ENCODE measurements at regions not wholly inside any gene's neighbourhood (a gene's known extent, or its start where the extent isn't known, plus 50 kb on each side); places are given as distances from the start of the nearest gene placed in this dataset.

DNA sequence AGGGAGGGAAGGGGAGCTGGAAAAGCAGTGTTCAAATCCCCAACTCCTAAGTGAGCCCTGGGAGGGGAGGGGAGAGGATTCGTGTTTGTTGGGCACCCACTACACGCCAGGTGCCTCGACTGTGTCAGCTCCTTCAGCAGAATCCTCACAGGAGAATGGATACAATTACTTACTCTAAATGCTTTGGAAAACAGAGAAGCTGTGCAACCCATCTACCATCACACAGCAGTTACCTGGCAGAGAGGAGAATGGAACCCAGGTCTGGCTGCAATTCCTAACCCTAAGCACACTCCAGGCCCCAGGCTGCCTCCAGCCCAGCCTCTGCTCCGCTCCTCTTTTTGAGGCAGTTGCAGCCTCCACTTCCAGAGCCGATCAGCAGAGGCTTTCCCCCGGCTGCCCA lies 86.4 kb upstream of the PTPN1 start:
- no peak overlapping the region for H3K27ac ChIP-seq
- TF ChIP-seq, protein P1, sequence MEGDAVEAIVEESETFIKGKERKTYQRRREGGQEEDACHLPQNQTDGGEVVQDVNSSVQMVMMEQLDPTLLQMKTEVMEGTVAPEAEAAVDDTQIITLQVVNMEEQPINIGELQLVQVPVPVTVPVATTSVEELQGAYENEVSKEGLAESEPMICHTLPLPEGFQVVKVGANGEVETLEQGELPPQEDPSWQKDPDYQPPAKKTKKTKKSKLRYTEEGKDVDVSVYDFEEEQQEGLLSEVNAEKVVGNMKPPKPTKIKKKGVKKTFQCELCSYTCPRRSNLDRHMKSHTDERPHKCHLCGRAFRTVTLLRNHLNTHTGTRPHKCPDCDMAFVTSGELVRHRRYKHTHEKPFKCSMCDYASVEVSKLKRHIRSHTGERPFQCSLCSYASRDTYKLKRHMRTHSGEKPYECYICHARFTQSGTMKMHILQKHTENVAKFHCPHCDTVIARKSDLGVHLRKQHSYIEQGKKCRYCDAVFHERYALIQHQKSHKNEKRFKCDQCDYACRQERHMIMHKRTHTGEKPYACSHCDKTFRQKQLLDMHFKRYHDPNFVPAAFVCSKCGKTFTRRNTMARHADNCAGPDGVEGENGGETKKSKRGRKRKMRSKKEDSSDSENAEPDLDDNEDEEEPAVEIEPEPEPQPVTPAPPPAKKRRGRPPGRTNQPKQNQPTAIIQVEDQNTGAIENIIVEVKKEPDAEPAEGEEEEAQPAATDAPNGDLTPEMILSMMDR (conservative IDR thresholded peaks at IDR 0.05): no peak
- TF ChIP-seq ZFX (IDR thresholded peaks at IDR 0.05): no peak

DNA sequence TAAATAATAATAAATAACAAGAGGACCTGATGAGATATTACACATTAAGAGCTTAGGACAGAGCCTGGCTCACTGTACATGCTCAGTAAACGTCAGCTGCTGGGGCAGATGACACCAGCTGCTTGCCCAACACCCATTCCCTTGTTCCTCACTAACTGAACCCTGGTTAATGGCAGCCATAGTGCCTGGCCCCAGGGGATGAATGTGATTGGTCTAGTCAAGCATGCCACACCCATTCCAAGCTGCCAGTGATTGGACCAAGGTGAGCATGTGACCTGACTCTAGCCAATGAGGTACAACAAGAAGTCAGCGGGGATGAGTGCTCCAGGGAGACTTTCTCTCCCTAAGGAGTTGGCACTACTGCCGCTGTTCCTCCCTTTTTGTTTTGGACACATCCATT lies 85.1 kb upstream of the PTPN1 start:
- TF ChIP-seq ZFX (IDR thresholded peaks at IDR 0.05): no peak
- TF ChIP-seq, protein P1 (conservative IDR thresholded peaks at IDR 0.05): no peak
- H3K27ac ChIP-seq: no peak overlapping the region

DNA sequence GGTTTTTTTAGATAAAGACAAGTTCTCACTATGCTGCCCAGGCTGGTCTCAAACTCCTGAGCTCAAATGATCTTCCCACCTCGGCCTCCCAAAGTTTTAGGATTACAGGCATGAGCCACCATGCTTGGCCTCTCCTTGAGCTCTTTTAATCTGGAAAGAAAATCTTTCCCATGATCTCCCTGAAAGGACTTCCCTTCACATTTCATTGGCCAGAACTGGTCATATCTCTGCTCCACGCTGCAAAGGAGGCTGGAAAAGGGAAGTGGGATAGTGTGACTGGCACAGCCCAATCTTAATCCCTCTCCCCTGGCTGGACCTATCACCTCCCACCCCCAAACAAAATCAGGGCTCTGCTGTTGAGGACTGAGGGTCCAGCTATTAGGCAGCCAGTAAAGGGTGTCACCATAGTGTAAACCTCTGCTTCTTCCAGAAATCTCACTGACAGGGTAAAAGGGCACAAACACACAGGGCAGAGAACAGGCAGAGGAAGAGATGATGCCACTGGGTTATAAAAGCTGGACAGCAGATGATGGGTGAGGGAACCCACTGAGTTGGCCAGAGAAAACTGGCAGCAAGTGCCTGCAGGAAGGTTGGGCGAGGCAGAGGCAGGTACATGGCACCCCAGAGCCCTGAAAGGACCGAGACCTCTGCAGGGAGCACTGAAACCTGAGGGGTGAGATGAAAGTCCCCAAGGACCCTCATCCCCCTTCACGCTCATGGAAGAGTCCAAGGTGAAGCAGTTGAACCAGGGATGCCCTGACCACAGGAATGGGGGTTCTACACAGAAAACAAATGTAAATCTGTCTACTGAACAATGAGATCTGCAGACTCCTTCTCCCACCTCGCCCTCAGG lies 83.1 kb upstream of the PTPN1 start:
- H3K27ac ChIP-seq: peak overlapping the region; percentile 9; the same call in 1 of the 2 replicates
- TF ChIP-seq ZFX (IDR thresholded peaks at IDR 0.05): no peak
- TF ChIP-seq, protein P1 (conservative IDR thresholded peaks at IDR 0.05): no peak

DNA sequence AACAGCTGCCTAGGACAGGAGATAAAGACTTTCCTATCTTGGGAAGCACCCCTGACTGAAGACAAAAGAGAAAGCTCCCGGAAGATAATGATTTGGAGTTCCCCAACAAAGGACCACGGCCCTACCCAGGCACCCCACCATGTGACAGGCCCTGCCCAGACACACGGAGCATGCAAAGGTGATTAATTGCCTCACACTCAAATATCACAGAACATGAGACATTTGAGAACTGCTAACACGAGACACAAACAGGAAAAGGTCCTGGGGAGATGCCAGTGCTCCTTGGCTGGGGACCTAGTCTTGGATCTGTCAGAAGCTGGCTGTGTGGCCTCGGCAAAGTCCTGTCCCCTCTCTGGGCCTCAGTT lies 82.5 kb upstream of the PTPN1 start:
- H3K27ac ChIP-seq: peak overlapping the region; percentile 9; the same call in 1 of the 2 replicates
- no peak for TF ChIP-seq ZFX (IDR thresholded peaks at IDR 0.05)
- TF ChIP-seq, protein P1 (conservative IDR thresholded peaks at IDR 0.05): no peak

DNA sequence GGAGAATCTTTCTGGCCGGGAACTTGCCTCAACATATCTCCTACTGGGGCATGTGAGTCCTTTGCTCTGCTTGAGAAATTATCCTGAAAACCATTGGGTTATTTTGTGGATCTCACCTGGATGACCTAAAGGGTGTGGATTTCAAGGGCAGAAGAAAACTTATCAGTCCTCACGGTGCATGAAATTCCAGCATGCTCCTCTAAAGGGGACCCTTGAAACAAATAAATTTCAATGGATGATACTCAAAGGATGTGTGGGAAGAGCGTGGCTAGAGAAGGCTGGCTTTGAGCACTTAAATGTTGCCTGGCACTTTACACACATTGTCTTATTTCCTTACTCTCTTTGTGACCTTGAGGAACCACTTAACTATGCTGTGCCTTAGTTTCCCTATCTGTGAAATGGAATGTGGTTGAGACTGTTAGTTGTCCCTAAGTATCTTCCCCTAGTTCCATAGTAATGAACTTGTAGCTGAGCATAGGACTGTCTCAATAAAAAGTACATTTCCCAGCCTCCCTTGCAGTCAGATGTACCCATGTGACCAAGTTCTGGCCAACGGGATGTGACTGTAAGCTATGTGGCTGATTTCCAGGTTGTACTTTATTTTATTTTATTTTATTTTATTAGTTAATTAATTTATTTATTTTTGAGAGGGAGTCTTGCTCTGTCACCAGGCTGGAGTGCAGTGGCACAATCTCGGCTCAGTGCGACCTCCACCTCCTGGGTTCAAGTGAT lies 81.9 kb upstream of the PTPN1 start:
- H3K27ac ChIP-seq: peak overlapping the region; percentile 9; the same call in 1 of the 2 replicates
- TF ChIP-seq ZFX (IDR thresholded peaks at IDR 0.05): no peak
- TF ChIP-seq, protein P1 (conservative IDR thresholded peaks at IDR 0.05): no peak

DNA sequence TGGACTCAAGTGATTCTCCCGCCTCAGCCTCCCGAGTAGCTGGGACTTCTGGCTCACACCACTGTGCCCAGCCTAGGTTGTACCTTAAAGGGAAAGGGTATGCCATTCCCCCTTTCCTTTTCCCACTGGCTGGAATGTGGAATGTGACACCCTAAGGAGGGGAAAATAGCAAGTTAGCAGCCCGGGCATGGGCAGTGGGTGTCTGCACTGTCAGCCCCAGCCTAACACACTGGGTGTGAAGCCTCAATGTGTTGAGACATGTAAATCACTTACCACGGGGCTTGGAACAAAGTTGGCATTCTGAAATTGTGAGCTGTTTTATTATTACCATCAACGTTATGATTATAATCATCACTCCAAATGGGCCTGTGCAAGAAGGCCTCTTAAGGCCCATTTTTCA lies 80.8 kb upstream of the PTPN1 start:
- H3K27ac ChIP-seq: no peak overlapping the region
- TF ChIP-seq ZFX (IDR thresholded peaks at IDR 0.05): no peak
- TF ChIP-seq, protein P1 (conservative IDR thresholded peaks at IDR 0.05): no peak

DNA sequence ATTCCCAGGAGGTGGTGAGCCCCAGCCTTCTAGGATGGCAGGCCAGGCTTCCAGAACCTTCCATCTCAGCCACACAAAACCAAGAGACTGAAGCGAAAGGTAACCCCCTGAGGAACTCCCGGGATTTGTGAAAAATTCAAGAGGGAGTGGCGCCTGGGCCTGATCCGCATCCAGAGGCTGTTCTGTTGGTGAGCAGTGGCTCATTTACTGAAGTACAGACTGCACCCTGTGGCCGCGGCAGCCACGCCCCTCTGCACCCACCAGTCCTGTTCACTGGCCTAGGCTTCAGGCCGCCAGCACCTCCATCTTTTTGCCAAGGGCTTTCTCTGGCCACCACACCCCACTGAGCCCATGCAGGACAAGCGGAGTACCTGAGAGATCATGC lies 79.1 kb upstream of the PTPN1 start:
- TF ChIP-seq ZFX (IDR thresholded peaks at IDR 0.05): no peak
- TF ChIP-seq, protein P1 (conservative IDR thresholded peaks at IDR 0.05): no peak
- H3K27ac ChIP-seq: no peak overlapping the region
